Spleen (tissue), 11 donors: ENCODE measurements at regions not wholly inside any gene's neighbourhood (a gene's known extent, or its start where the extent isn't known, plus 50 kb on each side); places are given as distances from the start of the nearest gene placed in this dataset.

Source experiments
- DNase-seq: peaks from one replicate; pipeline ENCODE4 v3.0.0-alpha.2; 2020
- H3K27ac ChIP-seq, 8 donors: fragments of 200-600 bp; sonication (generic) in 7 of 8; 1 replicate in 4 of 8; 2 replicates in 4 of 8; pipeline versions ENCODE4 v1.5.0 to v1.8.0; 2016 to 2021; ENCODE audit warnings: inconsistent platforms in 4 of 8, mild to moderate bottlenecking in 4 of 8, moderate library complexity in 1 of 8
- H3K27me3 ChIP-seq, 7 donors: fragments of 200-600 bp; sonication (generic) in 6 of 7; replicated peaks in 1 of 7; 1 replicate in 4 of 7; 2 replicates in 3 of 7; pipeline versions ENCODE4 v1.5.0 to v1.8.0; 2016 to 2021; ENCODE audit warnings: inconsistent platforms in 3 of 7, mild to moderate bottlenecking in 1 of 7
- H3K36me3 ChIP-seq, 6 donors: fragments of 200-600 bp; sonication (generic) in 5 of 6; 1 replicate in 4 of 6; 2 replicates in 2 of 6; pipeline versions ENCODE4 v1.5.0 to v1.8.0; 2016 to 2021; ENCODE audit warnings: inconsistent platforms in 2 of 6
- H3K4me1 ChIP-seq, 6 donors: fragments of 200-600 bp; sonication (generic) in 5 of 6; 1 replicate in 3 of 6; 2 replicates in 3 of 6; pipeline versions ENCODE4 v1.5.0 to v1.8.0; 2016 to 2021; ENCODE audit warnings: inconsistent platforms in 3 of 6
- H3K4me3 ChIP-seq, 8 donors: fragments of 200-600 bp; sonication (generic) in 7 of 8; 1 replicate in 4 of 8; 2 replicates in 4 of 8; pipeline versions ENCODE4 v1.5.0 to v1.8.0; 2016 to 2021; ENCODE audit warnings: inconsistent platforms in 4 of 8, mild to moderate bottlenecking in 4 of 8, moderate library complexity in 2 of 8
- H3K9me3 ChIP-seq, 8 donors: fragments of 200-600 bp; sonication (generic) in 7 of 8; 1 replicate in 4 of 8; 2 replicates in 4 of 8; pipeline versions ENCODE4 v1.5.0 to v1.8.0; 2016 to 2021; ENCODE audit warnings: inconsistent platforms in 4 of 8
- POLR2A ChIP-seq, 3 donors: fragments of 450-650 bp; IDR thresholded peaks; one replicate each; pipeline ENCODE4 v1.5.1; 2017; ENCODE audit warnings: antibody characterized with exemption in 3 of 3, mild to moderate bottlenecking in 1 of 3
- POLR2AphosphoS5 ChIP-seq, 3 donors: sonication (generic); formaldehyde crosslinking; IDR thresholded peaks; one replicate each; pipeline ENCODE4 v1.5.1; 2017; ENCODE audit warnings: antibody characterized with exemption in 3 of 3
- WGBS, 5 donors: extraction: QIAGEN DNeasy Blood & Tissue Kit in 3 of 5; methylation state at CpG; one replicate each; pipeline versions ENCODE4 v1.1.5 to v1.1.7; 2013 to 2018; 5-methylcytosine and 5-hydroxymethylcytosine counted together
- intact Hi-C: fragments of 100-400 bp; cut with DNase I; formaldehyde crosslinking; loops from one replicate; pipeline ENCODE4 v1.15.0; 2023; ENCODE audit warnings: low total_unique reads
- TF ChIP-seq, protein P1 (sequence below), 11 experiments: fragments of 200-600 bp in 7 of 11; fragments of 450-650 bp in 4 of 11; sonication (generic) in 4 of 11; IDR thresholded peaks in 8 of 11; conservative IDR thresholded peaks in 3 of 11; 1 replicate in 7 of 11; 2 replicates in 4 of 11; pipeline versions ENCODE4 v1.4.0 to v1.8.0; 2016 to 2021; ENCODE audit warnings: antibody characterized with exemption in 11 of 11, inconsistent platforms in 4 of 11, mild to moderate bottlenecking in 1 of 11
- donor health status: healthy with polysubstance abuse.
- donor health status: DM: no; HTN: no; CAD: no; lungs with moderate emphysema.
- donor health status: DM: no; HTN: no; CAD: no.
- donor health status: Bipolar disorder and iron deficiency.
- donor health status: healthy.
- donor health status: DM: no; HTN: no; CAD: no.
- donor health status: DM: yes; HTN: yes; CAD: no.

DNA sequence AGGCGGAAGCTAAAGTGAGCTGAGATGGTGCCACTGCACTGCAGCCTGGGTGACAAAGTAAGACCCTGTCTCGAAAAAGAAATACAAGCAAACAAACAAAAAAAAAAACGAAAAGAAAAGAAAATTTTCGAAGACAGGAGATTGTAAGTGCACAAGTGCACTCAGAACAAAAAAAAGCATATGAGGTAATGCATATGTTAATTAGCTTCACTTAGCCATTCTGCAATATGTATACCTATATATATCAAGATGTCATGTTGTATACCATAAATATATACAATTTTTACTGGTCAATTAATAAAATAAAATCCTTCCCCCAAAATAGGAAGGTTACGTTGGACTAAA lies 127.5 kb downstream of the RIN2 start:
- Histone ChIP-seq H3K4me1 (peaks cover 0 to 59% (median 36%) of the 10 kb centered on the region in 6 donors), H3K36me3 (no peaks in the 10 kb centered on the region), H3K9me3 (no peaks in the 10 kb centered on the region), H3K4me3 (no peak overlapping the region), H3K27ac (peak overlapping the region in 7 of 8 donors; percentile 73 to 89 (median 81)), H3K27me3 (peaks cover 0 to 9% (median 0%) of the 10 kb centered on the region in 7 donors)
- intact Hi-C loops, result loop anchor here (10.0 kb wide), 1 partner anchor 101 kb away; no protein-coding TSS in a partner anchor
- TF ChIP-seq POLR2A (IDR thresholded peaks at IDR 0.05), result no peak
- TF ChIP-seq, protein P1, sequence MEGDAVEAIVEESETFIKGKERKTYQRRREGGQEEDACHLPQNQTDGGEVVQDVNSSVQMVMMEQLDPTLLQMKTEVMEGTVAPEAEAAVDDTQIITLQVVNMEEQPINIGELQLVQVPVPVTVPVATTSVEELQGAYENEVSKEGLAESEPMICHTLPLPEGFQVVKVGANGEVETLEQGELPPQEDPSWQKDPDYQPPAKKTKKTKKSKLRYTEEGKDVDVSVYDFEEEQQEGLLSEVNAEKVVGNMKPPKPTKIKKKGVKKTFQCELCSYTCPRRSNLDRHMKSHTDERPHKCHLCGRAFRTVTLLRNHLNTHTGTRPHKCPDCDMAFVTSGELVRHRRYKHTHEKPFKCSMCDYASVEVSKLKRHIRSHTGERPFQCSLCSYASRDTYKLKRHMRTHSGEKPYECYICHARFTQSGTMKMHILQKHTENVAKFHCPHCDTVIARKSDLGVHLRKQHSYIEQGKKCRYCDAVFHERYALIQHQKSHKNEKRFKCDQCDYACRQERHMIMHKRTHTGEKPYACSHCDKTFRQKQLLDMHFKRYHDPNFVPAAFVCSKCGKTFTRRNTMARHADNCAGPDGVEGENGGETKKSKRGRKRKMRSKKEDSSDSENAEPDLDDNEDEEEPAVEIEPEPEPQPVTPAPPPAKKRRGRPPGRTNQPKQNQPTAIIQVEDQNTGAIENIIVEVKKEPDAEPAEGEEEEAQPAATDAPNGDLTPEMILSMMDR (IDR thresholded peaks at IDR 0.05 in 8 of 11, conservative IDR thresholded peaks at IDR 0.05 in 3 of 11), result no peak
- no peak for TF ChIP-seq POLR2AphosphoS5 (IDR thresholded peaks at IDR 0.05)
- WGBS, 5 donors, result 53 to 89% (median 57%) methylated on average over 5 of the region's 5 CpGs
- no peak for DNase-seq

DNA sequence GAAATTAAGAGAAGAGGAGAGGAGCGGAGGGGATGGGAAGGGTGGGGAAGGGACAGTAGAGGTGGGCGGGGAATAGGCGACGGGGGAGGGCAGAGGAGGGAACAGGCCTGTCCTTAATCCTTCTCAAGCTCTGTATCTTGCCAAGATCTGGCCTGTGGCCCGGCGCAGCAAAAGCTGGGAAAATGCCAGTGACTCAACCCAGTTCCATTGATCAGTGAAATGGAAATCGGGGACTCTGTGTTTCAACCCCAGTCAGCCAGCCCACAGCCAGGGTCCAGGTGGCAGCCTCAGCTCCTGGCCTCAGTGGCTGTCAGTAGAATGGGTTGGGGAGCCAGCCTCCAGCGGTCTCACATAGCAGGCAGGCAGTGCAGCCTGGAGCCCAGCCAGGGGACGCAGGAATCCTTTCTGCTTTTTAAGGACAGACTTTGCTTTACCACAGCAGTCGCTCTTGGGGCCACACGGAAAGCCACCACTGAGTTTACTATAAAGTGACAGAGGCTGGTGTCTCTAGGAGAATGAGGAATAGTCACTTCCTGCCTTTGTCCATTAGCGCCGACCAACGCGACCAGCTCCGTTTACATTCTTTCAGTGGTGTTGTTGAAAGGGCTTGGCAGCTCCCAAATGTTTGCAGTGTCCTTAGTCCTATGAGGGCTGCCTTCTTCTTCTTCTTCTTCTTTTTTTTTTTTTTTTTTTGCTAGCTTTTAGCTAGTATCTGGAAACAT lies 128.0 kb downstream of the RIN2 start:
- H3K36me3 ChIP-seq, result no peaks in the 10 kb centered on the region
- peaks cover 0 to 9% (median 0%) of the 10 kb centered on the region in 7 donors for H3K27me3 ChIP-seq
- H3K9me3 ChIP-seq, result no peaks in the 10 kb centered on the region
- peaks cover 0 to 65% (median 37%) of the 10 kb centered on the region in 6 donors for H3K4me1 ChIP-seq
- intact Hi-C loops, result loop anchor here (10.0 kb wide), 1 partner anchor 101 kb away; no protein-coding TSS in a partner anchor
- DNase-seq, result no peak
- 46 to 66% (median 63%) methylated on average over 16 of the region's 16 CpGs for WGBS, 5 donors
- peak; percentile 38 to 73 (median 46) for TF ChIP-seq POLR2AphosphoS5 (IDR thresholded peaks at IDR 0.05)
- TF ChIP-seq, protein P1 (IDR thresholded peaks at IDR 0.05 in 8 of 11, conservative IDR thresholded peaks at IDR 0.05 in 3 of 11), result no peak
- H3K4me3 ChIP-seq, result peak overlapping the region in 5 of 8 donors; percentile 5 to 68 (median 37)
- H3K27ac ChIP-seq, result peak overlapping the region; percentile 42 to 89 (median 80)

DNA sequence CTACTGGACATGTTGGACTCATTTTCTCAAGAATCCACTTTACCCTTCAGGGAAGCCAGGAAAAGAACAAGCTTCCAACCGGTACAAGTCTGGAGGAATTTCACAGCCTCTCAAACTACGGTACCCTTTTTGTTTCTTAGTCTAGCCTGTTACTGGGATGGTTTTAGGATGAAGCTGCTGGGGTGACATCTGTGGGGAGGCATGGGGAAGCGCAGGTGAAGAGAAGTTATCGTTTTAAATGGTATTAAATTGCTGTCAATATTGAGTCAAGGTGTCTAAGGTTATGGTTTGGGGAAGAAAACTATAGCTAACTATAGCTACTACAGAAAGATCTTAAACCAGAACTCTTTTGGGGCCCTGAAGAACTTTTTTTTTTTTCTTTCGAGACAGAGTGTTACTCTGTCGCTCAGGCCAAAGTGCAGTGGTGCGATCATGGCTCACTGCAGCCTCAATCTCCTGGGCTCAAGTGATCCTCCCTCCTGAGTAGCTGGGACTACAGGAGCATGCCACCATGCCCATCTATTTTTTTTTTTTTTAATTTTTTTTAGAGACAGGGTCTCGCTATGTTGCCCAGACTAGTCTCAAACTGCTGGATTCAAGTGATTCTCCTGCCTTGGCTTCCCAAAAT lies 128.7 kb downstream of the RIN2 start:
- 69 to 82% (median 79%) methylated on average over 8 of the region's 8 CpGs for WGBS, 5 donors
- no peak for TF ChIP-seq POLR2AphosphoS5 (IDR thresholded peaks at IDR 0.05)
- TF ChIP-seq, protein P1 (IDR thresholded peaks at IDR 0.05 in 8 of 11, conservative IDR thresholded peaks at IDR 0.05 in 3 of 11), result peak in 1 of 11 experiments; percentile 16
- DNase-seq, result no peak
- Histone ChIP-seq H3K27me3 (peaks cover 0 to 9% (median 0%) of the 10 kb centered on the region in 7 donors), H3K4me3 (peak overlapping the region in 5 of 8 donors; percentile 5 to 68 (median 37)), H3K27ac (peak overlapping the region in 7 of 8 donors; percentile 73 to 89 (median 83)), H3K9me3 (no peaks in the 10 kb centered on the region), H3K4me1 (peaks cover 0 to 69% (median 38%) of the 10 kb centered on the region in 6 donors), H3K36me3 (peaks cover 0 to under 1% (median 0%) of the 10 kb centered on the region in 6 donors)
- intact Hi-C loops, result loop anchor here (10.0 kb wide), 1 partner anchor 102 kb away; no protein-coding TSS in a partner anchor
